ENCODE measurements at regions not wholly inside any gene's neighbourhood (a gene's known extent, or its start where the extent isn't known, plus 50 kb on each side); places are given as distances from the start of the nearest gene placed in this dataset.
A peak's percentile ranks its signal among the peaks of the same experiment; 100 is the strongest.

- no peak for TF ChIP-seq CTCF (IDR thresholded peaks at IDR 0.05 in 2 of 3, conservative IDR thresholded peaks at IDR 0.05 in 1 of 3; ENCODE audit: control insufficient read depth in 2 of 3, extremely low read depth in 1 of 3, insufficient read depth in 1 of 3, low read depth in 3 of 3, low read length in 3 of 3)
- no peak for TF ChIP-seq GABPA (IDR thresholded peaks at IDR 0.05; ENCODE audit: low read depth)
- TF ChIP-seq FOS (IDR thresholded peaks at IDR 0.05; ENCODE audit: borderline replicate concordance, extremely low read depth, insufficient read length), result no peak
- TF ChIP-seq E2F4 (IDR thresholded peaks at IDR 0.05; ENCODE audit: low read depth, low read length), result no peak
- peak; percentile 59; the same call in 1 of the 2 replicates for TF ChIP-seq TCF12 (IDR thresholded peaks at IDR 0.05; ENCODE audit: low read depth, low read length)
- 0 out of 2 replicates have a peak, but pooled peaks have one; percentile 20 for TF ChIP-seq ZNF217 (IDR thresholded peaks at IDR 0.05)
- no peak for TF ChIP-seq PRDM15 (CRISPR knock-in tag; IDR thresholded peaks at IDR 0.05)
- no peak for TF ChIP-seq NR2C1 (IDR thresholded peaks at IDR 0.05)
- no peak for TF ChIP-seq E2F8 (IDR thresholded peaks at IDR 0.05; ENCODE audit: low read depth, partially characterized antibody)
- peak; percentile 65; the same call in 1 of the 2 replicates for TF ChIP-seq PML (IDR thresholded peaks at IDR 0.05; ENCODE audit: low read length)
- no peak for TF ChIP-seq STAT3 (IDR thresholded peaks at IDR 0.05; ENCODE audit: low read depth, low read length)
- no peak for TF ChIP-seq TCF7 (IDR thresholded peaks at IDR 0.05; ENCODE audit: borderline replicate concordance)
- TF ChIP-seq MEF2A (IDR thresholded peaks at IDR 0.05; ENCODE audit: insufficient read depth, low read depth, low read length), result peak; percentile 91
- peak; percentile 94 to 95 for TF ChIP-seq IKZF2 (IDR thresholded peaks at IDR 0.05)
- no peak for TF ChIP-seq CBX3 (IDR thresholded peaks at IDR 0.05; ENCODE audit: borderline replicate concordance, low read depth)
- no peak for TF ChIP-seq KAT2A (conservative IDR thresholded peaks at IDR 0.05; ENCODE audit: control insufficient read depth, low read depth, low read length)
- no peak for TF ChIP-seq NKRF (conservative IDR thresholded peaks at IDR 0.05)
- 0 out of 2 replicates have a peak, but pooled peaks have one; percentile 31 for TF ChIP-seq GATAD2B (conservative IDR thresholded peaks at IDR 0.05; ENCODE audit: low read depth)
Observed at GRCh38 chr7:104956753-104957450, 57.1 kb upstream of the KMT2E start (continued).
